ENCODE measurements at regions not wholly inside any gene's neighbourhood (a gene's known extent, or its start where the extent isn't known, plus 50 kb on each side); places are given as distances from the start of the nearest gene placed in this dataset.

- no peaks in the 10 kb centered on the region for H3K36me3 ChIP-seq (ENCODE audit: low read depth, missing control alignments)
- WGBS, 2 donors, result 87 to 90% methylated on average over 12 of the region's 12 CpGs
- TF ChIP-seq CTCF (IDR thresholded peaks at IDR 0.05) (no peak), POLR2A (IDR thresholded peaks at IDR 0.05) (no peak)
- H3K4me3 ChIP-seq, result no peak overlapping the region
- no peaks in the 10 kb centered on the region for H3K27me3 ChIP-seq
- peaks cover 8% of the 10 kb centered on the region for H3K4me1 ChIP-seq
- intact Hi-C loops (cut with DNase I; ENCODE audit: low total_unique reads), result no loop called here
- H3K27ac ChIP-seq, result no peak overlapping the region
- H3K9me3 ChIP-seq, result no peaks in the 10 kb centered on the region
- no peak for DNase-seq
Measured at GRCh38 chr10:3476640-3477448, 304.3 kb upstream of the PITRM1 start.

GRCh38 chr10:3476186-3476585 lies 303.6 kb upstream of the PITRM1 start:
- intact Hi-C loops (cut with DNase I; ENCODE audit: low total_unique reads), result no loop called here

GRCh38 chr10:3475367-3475766 lies 302.8 kb upstream of the PITRM1 start:
- no peak overlapping the region for H3K4me3 ChIP-seq
- no peak overlapping the region for H3K27ac ChIP-seq
- H3K36me3 ChIP-seq (ENCODE audit: low read depth, missing control alignments), result no peaks in the 10 kb centered on the region
- WGBS, 2 donors, result 64 to 77% methylated on average over 6 of the region's 6 CpGs
- DNase-seq, result no peak
- H3K9me3 ChIP-seq, result no peaks in the 10 kb centered on the region
- TF ChIP-seq CTCF (IDR thresholded peaks at IDR 0.05) (no peak), POLR2A (IDR thresholded peaks at IDR 0.05) (no peak)
- H3K4me1 ChIP-seq, result peaks cover 8% of the 10 kb centered on the region
- intact Hi-C loops (cut with DNase I; ENCODE audit: low total_unique reads), result no loop called here
- no peaks in the 10 kb centered on the region for H3K27me3 ChIP-seq

More at GRCh38 chr10:3476186-3476585, 303.6 kb upstream of the PITRM1 start:
- H3K27me3 ChIP-seq, result no peaks in the 10 kb centered on the region
- H3K4me3 ChIP-seq, result no peak overlapping the region
- no peak for DNase-seq
- no peaks in the 10 kb centered on the region for H3K36me3 ChIP-seq (ENCODE audit: low read depth, missing control alignments)
- 84 to 90% methylated on average over 10 of the region's 10 CpGs for WGBS, 2 donors
- no peaks in the 10 kb centered on the region for H3K9me3 ChIP-seq
- H3K4me1 ChIP-seq, result peaks cover 8% of the 10 kb centered on the region
- H3K27ac ChIP-seq, result no peak overlapping the region
- TF ChIP-seq CTCF (IDR thresholded peaks at IDR 0.05) (no peak), POLR2A (IDR thresholded peaks at IDR 0.05) (no peak)

GRCh38 chr10:3474266-3474665 lies 301.7 kb upstream of the PITRM1 start:
- Histone ChIP-seq H3K9me3 (no peaks in the 10 kb centered on the region), H3K4me1 (peaks cover 10% of the 10 kb centered on the region), H3K36me3 (ENCODE audit: low read depth, missing control alignments) (no peaks in the 10 kb centered on the region), H3K27ac (no peak overlapping the region), H3K27me3 (no peaks in the 10 kb centered on the region), H3K4me3 (no peak overlapping the region)
- TF ChIP-seq POLR2A (IDR thresholded peaks at IDR 0.05) (no peak), CTCF (IDR thresholded peaks at IDR 0.05) (no peak)
- WGBS, 2 donors, result 91 to 94% methylated on average over 8 of the region's 8 CpGs
- intact Hi-C loops (cut with DNase I; ENCODE audit: low total_unique reads), result no loop called here
- DNase-seq, result no peak

- no peaks in the 10 kb centered on the region for H3K9me3 ChIP-seq
- intact Hi-C loops (cut with DNase I; ENCODE audit: low total_unique reads), result no loop called here
- WGBS, 2 donors, result 90% methylated on average over 9 of the region's 9 CpGs
- H3K27me3 ChIP-seq, result no peaks in the 10 kb centered on the region
- no peak for TF ChIP-seq POLR2A (IDR thresholded peaks at IDR 0.05)
- no peak for TF ChIP-seq CTCF (IDR thresholded peaks at IDR 0.05)
- no peak overlapping the region for H3K4me3 ChIP-seq
- no peak for DNase-seq
- H3K27ac ChIP-seq, result no peak overlapping the region
- no peaks in the 10 kb centered on the region for H3K36me3 ChIP-seq (ENCODE audit: low read depth, missing control alignments)
- H3K4me1 ChIP-seq, result peaks cover 15% of the 10 kb centered on the region
Measured at GRCh38 chr10:3473271-3473670, 300.7 kb upstream of the PITRM1 start.
